ENCODE measurements at regions not wholly inside any gene's neighbourhood (a gene's known extent, or its start where the extent isn't known, plus 50 kb on each side); places are given as distances from the start of the nearest gene placed in this dataset.

DNA sequence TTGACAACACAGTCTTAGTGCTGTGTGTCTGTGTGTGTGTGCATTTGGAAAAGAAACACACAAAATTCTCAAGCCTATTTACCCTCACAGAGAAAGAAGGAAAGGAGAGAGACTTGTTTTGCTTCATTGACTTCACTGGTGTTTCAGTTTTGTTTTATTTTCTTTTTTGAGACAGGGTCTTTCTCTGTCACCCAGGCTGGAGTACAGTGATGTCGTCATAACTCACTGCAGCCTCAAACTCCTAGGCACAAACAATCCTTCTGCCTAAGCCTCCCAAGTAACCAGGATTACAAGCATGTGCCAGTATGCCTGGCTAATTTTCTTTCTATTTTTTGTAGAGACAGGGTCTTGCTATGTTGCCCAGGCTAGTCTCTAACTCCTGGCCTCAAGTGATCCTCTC, 636.9 kb downstream of the TAFA4 start:
- no peak for DNase-seq

DNA sequence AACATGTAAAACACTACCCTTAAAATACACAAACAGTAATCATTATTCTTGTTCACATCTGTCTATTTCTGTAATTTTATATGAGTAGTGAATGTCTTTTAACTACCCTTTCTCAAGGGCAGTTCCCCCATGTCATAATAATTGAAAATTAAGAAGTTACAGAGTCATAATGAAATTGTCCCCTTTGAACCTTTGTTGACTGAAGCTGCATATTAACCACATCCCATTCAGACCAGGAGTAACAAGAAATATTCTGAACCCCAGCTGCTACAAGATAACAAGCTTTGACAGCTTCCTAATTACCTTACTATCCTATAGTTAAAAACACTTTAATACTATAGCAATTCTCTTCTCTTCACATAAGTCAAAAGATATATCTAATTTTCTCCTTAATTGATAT, 635.9 kb upstream of the SUCLG2 start:
- no peak for DNase-seq

DNA sequence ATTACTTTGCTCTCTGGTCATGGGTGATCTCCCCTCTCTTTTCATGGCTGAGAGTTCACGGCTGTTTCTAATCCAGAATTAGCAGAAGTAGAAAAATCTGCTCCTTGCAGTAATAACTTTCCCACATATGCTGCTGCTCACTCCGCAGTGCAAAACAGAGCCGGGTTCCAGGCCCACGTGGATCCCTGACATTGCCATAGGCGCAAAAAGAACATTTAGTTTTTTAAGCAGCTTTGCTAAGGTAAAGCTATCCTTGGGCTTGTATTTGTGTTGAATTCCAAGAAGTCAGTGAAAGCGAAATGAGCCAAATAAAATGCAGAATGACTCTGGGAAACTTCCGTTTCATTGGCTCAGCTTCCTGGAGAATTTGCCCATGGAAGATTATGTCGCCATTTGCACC, 633.7 kb upstream of the SUCLG2 start:
- no peak for DNase-seq

DNA sequence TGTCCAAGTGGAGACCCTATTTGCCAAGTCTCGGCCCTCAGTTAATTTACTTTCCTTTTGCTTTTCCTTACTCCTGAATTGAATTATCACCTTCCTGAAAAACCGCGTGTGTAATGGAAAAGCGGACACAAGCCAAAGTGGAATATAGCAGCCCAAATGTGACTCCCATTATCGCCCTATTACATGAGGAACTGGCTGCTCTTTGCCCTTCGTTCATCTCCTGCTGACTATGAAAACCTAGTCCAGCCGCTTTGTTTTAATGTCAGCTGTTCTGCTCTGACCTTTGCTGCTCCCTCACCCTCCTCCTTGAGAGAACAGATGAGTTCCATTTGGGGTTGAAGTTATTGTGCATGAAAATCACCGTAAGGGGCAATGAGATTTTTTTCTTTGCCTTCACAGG, 632.7 kb upstream of the SUCLG2 start:
- DNase-seq: no peak

DNA sequence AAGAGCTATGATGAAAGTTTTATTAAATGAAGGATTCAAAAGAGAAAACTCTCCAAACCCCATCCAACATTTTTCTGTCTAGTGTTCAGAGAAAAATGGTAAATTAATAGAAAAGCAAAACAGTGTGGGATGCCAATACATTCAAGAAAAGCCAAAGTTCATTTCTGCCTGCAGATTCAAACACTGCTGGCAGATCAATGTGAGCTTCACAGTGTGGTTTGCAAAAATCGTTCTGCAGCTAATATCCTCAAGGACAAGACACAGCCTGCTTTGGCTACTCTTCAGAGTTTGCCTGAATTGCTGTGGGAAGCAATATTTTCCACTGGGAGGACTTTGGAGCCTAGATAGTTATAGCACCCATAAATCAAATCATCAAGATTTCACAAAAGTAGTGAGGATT, 619.9 kb upstream of the SUCLG2 start:
- DNase-seq: no peak

DNA sequence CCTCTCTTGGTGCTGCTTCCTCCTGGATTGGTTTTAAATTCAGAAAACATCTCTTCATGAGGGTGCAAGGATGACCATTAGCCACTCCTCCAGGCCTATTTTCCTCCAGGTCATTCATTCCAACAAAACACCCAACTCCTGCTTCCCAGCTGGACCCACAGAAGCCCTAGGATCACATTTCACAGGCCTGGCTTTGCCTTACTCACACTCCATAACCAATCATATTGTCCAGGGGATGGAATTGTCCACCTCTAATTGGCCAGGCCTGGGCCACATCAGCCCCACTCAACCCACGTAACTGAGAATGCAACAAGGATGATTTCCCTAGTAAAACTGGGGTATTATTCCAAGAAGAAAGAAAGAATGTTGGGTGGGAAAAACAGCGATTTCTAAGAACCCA, 616.7 kb upstream of the SUCLG2 start:
- DNase-seq: no peak

DNA sequence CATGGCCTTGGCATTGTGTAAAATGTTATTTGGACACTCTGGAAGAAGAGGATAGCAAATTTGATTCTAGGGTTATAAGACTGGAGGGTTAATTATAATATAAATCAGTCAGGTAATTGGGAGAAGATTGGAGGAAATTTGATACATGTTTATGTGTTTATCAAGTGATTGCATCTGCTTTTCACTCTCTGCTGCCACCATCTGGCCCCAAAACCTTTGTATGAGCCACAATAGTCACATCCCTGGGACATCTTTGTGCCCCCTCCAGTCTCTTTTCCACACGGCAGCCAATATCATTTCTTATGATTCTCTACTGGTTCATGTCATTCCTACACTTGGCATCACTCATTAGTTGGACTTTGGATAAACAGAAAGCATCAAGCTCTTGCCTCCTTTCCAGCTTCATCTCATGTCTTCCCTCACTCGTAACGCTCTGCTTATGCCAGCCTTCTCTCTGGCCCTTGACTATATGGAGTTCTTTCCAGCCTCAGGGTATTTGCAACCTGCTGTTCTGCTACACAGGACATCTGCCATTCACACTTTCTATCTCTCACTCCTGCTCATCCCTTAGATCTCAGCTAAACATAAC, 602.3 kb upstream of the SUCLG2 start:
- peak in 1 of 4 experiments; percentile 2 for DNase-seq

DNA sequence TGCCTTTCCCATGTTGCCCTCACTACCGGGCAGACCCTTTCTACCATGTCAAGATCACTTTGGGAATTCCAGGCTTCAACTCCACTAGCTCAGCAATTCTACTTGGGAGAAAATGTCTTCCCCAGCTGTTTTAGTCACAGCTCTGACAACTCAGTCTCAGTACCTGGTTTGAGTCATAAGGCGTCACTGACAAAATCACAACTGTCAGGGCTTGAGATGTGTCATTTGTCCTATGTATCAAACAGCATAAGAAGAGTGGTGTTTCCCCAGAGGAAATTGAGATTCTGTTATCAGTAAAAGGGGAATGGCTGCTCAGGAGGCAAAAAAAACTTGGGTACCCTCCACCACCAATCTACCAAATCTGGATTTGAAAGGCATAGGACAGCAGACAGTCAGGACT, 594.9 kb upstream of the SUCLG2 start:
- DNase-seq: no peak

DNA sequence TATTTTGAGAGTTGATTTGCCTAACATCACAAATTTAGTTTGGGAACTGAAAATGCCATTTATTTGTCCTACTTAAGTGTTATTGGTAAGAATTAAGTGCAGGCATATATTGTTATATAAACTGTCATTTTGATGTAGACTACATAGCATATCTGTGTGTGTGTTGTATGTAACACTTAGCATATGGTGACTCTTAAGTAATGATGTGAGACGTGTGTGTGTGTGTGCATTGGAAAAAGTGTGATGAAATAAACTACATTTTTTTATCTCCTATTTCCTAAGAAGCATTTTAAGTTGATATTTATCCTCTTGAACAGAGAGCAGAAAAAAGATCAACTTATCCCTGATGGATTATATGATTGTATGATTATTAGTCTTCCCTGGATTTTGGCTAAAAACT, 588.2 kb upstream of the SUCLG2 start:
- DNase-seq: no peak

DNA sequence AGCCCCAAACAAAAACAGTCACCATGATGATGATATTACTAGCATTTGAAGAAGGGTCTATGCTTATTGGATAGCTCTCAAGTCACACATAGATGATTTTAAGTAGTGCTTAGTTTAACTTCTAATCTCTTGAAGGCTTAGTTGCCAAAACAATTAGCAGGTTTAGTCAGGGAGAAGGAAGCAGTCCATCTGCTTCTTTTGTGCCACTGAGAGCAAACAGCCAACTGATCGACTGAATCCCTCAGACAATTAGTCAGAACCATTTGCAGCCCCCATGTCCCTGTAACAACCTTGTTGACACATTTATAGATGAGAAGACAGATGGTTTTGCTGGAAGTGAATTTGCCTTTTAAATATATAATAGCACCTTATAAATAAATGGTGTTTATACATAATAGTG, 585.1 kb upstream of the SUCLG2 start:
- DNase-seq: no peak

DNA sequence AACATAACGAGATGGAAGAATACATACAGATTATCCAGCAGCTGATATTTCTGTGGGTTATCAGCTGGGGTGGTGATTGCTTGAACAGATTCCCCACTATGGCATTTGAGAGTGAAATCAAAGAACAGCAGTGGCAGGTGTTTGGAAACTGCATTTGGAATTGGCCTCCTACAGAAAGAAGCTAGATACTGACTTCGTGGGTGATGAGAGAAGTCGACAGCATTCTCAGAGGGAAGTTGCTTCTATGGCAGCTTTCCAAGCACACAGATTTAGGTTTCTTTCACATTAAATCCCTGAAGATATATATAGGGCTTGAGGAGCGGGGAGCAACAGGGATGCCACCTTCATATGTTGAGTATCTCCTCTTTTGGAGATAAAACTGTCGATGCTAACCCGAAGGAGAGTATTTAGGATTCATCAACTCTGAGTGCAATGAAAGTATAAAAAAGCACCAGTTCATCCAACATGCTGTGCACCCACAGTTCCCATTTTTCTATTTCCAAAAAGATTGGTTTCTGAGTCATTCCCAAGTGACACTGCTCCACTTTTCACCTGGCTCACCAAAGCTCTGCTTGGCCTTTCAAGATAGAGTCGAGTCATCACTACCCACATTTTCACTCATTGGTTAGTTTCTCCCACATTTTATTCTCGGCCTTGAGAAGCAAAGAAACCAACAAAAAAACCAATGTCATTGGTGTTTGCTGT, 579.8 kb upstream of the SUCLG2 start:
- DNase-seq: no peak

DNA sequence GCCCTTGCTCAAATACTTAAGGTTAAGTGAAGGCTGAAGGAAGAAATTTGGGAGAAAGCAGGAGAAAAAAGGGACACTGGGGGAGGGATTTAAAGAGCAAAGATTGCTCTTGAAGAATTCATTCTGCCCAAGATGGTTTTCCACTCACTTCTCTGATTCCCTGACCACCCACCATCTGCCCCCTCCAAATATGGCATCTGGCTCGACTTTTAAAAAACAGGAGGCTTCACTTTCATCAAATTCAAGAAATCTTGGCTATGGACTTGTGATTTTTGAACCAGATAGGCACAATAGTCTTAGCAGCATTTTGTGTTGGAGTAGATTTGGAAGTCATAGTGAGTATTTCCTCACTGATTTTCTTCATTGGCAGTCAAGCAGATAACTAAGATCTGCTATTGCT, 574.4 kb upstream of the SUCLG2 start:
- no peak for DNase-seq

DNA sequence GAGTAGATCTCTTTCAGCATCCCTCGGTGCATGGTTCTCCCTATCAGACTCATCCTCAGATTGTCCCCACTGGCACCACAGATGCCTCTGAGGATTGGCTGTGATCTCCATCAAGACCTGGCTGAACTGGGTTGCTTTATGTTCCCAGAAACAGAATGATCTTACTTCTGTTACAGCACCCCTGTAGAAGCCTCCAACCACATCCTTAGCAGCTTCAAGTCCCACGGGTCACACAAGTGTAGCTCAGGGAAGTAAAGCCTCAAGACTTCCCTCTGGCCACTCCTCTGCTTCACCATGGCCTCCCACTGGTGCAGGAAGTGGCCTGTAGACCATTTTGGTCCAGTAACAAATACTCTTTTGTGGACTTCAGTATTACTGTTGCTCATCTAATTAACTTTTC, 566.4 kb upstream of the SUCLG2 start:
- no peak for DNase-seq

DNA sequence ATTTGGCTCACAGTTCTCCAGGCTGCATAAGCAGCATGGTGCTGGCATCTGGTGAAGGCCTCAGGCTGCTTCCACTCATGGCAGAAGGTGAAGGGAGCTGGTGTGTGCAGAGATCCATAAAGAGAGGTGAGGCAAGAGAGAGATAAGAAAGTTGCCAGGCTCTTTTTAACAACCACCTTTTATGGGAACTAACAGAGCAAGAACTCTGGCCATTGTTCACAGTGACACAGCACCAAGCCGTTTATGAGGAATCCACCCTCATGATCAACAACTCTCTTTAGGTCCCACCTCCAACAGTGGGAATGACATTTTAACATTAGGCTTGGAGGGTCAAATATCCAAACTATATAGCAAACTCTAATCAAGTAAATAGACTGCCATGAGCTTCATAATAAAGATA, 557.2 kb upstream of the SUCLG2 start:
- no peak for DNase-seq

DNA sequence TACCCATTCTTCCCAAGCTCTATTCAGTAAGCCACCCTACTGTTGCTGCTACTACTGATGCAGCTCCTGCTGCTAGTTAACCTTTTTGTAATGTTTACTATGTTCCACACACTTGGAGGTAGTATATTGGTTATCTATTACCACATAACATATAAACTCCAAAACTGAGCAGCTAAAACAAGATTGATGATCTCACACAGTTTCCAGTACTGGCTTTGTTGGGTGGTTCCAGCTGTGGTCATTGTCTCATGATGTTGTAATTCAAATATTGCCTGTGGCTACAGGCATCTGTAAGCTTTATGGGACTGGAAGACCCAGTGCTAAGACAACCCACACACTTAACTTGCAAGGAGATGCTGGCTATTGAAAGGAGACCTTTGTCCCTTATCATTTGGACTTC, 556.2 kb upstream of the SUCLG2 start:
- no peak for DNase-seq

DNA sequence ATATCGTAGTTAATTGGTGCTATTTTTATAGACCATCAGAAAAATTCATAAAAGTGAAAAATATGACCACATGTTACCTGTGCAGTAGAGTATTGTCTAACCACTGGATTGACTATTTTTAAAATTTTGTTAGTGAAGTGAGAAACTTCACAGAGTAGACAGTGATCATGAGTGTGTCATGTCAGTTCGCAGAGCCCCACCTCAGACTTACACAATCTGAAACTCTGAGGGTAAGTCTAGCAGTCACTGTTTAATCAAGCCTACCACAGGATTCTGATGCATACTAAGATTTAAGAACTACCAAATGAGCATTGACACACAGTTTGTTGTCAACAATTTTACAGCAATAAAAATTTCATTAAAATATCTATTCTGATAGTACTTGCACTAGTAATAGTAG, 552.9 kb upstream of the SUCLG2 start:
- DNase-seq: no peak

DNA sequence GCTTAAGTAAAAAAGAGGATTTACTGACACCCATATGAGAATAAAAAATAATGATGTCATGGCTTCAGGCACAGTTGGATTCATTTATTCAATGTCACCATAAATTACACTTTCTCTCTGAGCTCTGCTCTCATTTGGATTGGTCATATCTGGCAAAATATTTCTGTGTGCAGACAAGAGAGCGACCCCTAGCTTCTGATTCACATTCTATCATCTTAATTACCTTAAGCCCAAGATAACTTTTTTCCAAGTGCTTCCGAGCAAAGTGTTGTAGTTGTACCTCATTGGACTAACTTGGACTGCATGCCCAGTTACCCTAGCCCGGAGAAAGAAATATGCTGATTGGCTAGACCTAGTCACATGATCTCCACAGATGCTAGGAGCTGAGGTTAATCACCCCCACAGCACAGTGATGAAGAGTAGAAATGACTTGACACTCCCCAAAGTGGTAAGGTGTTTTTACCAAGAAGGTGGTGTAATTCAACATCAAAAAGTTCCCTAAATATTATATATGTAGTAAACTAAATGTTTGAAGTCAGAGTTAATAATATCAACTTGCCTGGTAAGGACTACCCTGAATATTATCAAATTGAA, 552.2 kb upstream of the SUCLG2 start:
- DNase-seq: no peak

DNA sequence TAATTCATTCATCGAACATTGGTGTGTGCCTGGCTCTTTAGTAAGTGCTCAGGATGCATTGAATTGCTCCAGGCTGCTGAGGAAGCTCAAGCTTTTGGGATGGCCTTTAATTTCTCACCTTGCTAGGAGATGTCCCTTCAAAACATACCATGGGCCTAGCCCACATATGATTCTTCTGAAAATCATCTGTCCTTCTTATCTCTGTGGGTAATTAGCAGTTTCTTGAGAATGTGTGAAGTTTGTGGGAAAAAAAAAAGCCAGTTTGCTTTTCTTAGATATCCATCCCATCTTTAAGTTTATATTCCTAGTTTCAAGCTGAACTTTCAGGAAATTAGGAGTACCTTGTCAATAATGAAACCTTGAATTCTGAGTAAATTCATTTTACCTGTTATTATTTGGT, 532.3 kb upstream of the SUCLG2 start:
- DNase-seq: no peak

DNA sequence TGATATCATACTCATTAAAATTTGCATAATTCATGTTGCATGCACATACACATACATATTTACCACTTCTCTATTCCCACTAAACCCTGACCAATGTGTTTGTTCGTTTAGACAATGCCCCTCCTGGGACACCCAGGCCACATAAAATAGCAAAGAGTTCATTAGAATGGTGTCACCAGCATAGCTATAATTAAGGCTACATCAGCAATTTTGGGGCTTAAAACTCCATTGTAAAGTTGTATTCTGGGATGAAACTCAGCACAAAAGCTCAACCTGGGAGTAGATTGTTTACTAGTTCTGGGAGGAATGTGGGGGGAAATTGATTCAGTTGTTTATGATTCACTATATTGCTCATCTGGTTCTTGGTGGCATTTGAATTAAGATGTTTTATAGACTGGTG, 522.2 kb upstream of the SUCLG2 start:
- no peak for DNase-seq

DNA sequence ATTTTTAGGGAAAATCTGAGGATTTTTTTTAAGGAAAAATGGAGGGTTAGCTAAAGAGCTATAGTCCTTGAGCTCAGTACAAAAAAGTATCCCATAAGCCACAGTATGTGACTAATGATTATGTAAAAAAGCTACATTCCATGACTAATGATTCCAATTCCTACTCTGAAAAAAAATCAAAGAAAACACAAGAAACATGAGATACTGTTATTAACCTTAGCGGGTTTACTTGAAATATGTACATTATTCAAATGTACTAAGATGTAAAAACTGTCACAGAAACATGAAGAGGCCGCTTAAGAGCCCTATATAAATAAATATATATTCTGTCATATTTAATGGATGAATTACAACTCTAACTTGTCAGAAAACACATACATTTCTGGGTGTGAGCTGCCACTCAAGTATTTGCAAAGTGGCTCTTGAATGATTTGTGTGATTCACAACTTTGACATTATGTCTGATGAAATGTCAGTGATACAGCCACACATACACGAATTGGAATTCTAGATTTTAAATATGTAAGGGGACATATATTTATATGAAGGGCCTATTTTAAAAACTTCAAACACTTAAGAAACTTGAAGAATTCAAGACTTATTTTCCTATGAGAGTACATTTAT, 518.7 kb upstream of the SUCLG2 start:
- DNase-seq: no peak

DNA sequence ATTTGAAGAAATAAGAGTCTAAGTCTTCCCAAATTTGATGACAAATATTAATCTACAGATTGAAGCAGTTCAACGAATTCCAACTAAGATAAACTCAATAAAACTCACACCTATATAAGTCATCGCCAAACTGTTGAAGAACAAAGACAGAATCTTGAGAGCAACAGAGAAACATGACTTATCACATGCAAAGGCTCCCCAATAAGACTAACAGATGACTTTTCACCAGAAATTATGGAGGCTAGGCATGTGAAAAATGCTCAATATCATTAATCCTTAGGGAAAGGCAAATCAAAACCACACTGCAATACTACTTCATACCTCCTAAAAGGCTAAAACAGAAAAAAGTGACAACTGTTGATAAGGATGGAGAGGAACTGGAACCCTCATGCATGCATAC, 517.6 kb upstream of the SUCLG2 start:
- DNase-seq: no peak

DNA sequence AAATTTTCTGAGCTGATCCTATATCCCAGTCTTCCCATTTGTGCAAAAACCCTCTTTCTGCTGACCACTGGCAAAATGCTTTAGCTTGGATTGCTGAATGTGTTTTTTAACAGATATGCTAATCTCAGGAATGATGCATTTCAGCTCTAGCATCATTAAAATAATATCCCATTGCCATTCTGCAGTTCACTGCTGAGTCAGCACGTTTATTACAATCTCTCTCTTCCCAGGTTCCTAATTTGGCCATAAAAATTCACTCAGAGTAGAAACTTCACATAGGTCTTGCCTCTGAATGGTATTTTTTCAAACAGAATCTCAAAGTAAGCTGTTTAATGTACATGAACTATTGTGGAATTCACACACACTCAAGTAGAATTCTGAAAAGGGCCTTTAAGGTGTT, 509.6 kb upstream of the SUCLG2 start:
- DNase-seq: no peak

DNA sequence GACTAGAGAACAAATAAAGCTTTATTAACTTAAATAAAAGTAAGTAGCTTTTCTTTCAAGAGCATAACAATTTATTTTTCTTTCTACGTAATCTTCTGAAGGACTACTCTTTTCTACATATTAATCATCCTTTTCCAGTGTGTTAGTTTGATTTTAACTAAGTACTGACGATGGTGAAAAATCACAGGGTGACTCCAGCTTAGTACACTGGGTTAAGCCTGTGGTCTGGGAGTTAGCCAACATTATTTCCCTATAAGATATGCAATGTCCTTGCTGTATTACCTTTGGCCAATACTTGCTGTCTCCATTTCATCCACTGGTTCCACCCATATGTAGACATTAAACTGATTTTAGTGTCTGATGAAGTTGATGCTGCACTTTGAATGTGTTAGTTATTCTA, 508.6 kb upstream of the SUCLG2 start:
- no peak for DNase-seq

DNA sequence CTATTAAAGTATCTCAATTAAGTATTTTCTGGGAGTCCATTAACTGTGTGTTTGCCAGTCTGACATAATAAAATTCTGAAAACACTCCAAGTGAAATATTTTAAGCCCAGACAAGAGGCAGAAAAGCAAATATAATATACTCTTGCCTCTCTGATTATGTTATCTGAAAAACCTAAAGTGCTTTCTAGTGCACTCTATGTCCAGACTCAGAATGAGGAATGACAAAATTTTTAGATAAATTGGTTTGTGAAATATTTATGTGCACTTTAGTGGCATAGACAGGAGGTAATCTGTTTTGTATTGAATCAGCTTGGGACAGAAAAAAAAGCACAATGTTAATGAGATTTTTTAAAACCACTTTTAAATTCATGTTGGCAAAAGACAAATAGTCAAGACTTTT, 508.2 kb upstream of the SUCLG2 start:
- DNase-seq: no peak

All from suppressor macrophage (primary cell).